ENCODE measurements at regions not wholly inside any gene's neighbourhood (a gene's known extent, or its start where the extent isn't known, plus 50 kb on each side); places are given as distances from the start of the nearest gene placed in this dataset.

DNA sequence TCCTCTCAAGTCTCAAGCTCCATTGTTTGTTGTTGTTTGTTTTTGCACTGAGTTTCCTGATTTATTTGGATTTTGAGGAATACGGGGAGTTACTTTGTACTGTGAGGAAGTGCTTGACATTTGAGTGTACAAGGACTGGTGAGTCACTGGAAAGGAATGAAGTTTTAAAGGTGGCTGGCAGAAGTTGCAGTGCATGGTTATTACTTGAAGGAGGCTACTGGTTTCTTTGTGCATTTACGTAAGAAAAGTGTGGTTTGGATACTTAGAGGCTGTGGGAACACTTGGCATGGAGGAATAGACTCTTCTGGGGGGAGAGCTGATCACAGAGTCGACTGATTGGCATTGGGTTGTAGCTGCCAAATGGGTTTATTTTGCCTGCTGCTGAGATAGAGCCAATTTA is 919.0 kb downstream of the TAF11L14 start:
- Histone ChIP-seq H4K5ac (ENCODE audit: low read depth, low read length) (no peak overlapping the region), H3K27me3 (ENCODE audit: control insufficient read depth, insufficient read depth, low read length) (no peaks in the 10 kb centered on the region), H4K20me1 (ENCODE audit: insufficient read depth, low read length) (no peaks in the 10 kb centered on the region), H3K9ac (ENCODE audit: low read depth, low read length) (no peak overlapping the region), H3K9me1 (ENCODE audit: insufficient read depth, low read length) (no peaks in the 10 kb centered on the region), H3K4me1 (ENCODE audit: control insufficient read depth, insufficient read depth, low read length) (no peaks in the 10 kb centered on the region), H2AK9ac (replicated peaks; ENCODE audit: low read depth, low read length, poor library complexity) (no peak overlapping the region), H2AK5ac (ENCODE audit: low read depth, low read length) (no peak overlapping the region), H3K4ac (ENCODE audit: low read depth, low read length) (no peak overlapping the region), H4K8ac (ENCODE audit: low read depth in 2 of 2, low read length in 2 of 2) (no peak overlapping the region), H2BK120ac (ENCODE audit: low read depth, low read length) (no peak overlapping the region), H2BK20ac (ENCODE audit: low read depth, low read length) (no peak overlapping the region), H3K4me3 (ENCODE audit: insufficient read depth, low read depth, low read length) (no peak overlapping the region), H3K36me3 (ENCODE audit: control insufficient read depth, insufficient read depth, low read length) (no peaks in the 10 kb centered on the region), H3K27ac (ENCODE audit: insufficient read depth, low read length) (no peak overlapping the region), H3K4me2 (ENCODE audit: low read depth, low read length) (no peak overlapping the region), H2BK15ac (ENCODE audit: low read depth, low read length) (no peak overlapping the region), H4K91ac (ENCODE audit: insufficient read depth, low read depth, low read length) (no peak overlapping the region), H3K79me1 (ENCODE audit: low read depth in 1 of 2, low read length in 2 of 2) (no peaks in the 10 kb centered on the region), H3K23ac (ENCODE audit: low read depth, low read length) (no peak overlapping the region), H3K56ac (ENCODE audit: extremely low read depth, insufficient read depth, low read length) (no peak overlapping the region), H3K9me3 (ENCODE audit: control insufficient read depth, insufficient read depth, low read length) (peaks cover 11% of the 10 kb centered on the region; the same call in 1 of the 2 replicates), H3K18ac (ENCODE audit: low read depth, low read length) (no peak overlapping the region), H3K14ac (replicated peaks; ENCODE audit: low read depth, low read length) (no peak overlapping the region), H2AFZ (replicated peaks; ENCODE audit: low read length, poor library complexity) (no peak overlapping the region), H2BK5ac (ENCODE audit: low read depth, low read length, poor library complexity, severe bottlenecking) (no peak overlapping the region)
- BruUV-seq (replicated peaks) = no TSS peak
- in situ Hi-C loops (cut with MboI; ENCODE audit: low sequenced_read_pairs) = no loop called here
- POLR2A ChIA-PET (ENCODE audit: unreplicated experiment) = no interaction called here
- intact Hi-C loops (cut with micrococcal nuclease) = no loop called here
- ATAC-seq (ENCODE audit: low read depth) (no peak), DNase-seq (no peak)
- no peak for TF ChIP-seq CHD1 (IDR thresholded peaks at IDR 0.05; ENCODE audit: low read depth, low read length)
- TF ChIP-seq, protein P1, sequence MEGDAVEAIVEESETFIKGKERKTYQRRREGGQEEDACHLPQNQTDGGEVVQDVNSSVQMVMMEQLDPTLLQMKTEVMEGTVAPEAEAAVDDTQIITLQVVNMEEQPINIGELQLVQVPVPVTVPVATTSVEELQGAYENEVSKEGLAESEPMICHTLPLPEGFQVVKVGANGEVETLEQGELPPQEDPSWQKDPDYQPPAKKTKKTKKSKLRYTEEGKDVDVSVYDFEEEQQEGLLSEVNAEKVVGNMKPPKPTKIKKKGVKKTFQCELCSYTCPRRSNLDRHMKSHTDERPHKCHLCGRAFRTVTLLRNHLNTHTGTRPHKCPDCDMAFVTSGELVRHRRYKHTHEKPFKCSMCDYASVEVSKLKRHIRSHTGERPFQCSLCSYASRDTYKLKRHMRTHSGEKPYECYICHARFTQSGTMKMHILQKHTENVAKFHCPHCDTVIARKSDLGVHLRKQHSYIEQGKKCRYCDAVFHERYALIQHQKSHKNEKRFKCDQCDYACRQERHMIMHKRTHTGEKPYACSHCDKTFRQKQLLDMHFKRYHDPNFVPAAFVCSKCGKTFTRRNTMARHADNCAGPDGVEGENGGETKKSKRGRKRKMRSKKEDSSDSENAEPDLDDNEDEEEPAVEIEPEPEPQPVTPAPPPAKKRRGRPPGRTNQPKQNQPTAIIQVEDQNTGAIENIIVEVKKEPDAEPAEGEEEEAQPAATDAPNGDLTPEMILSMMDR (conservative IDR thresholded peaks at IDR 0.05; ENCODE audit: low read depth, low read length) = no peak
- TF ChIP-seq POLR2A (IDR thresholded peaks at IDR 0.05; ENCODE audit: low read depth, low read length) = no peak
- no peak for TF ChIP-seq NFE2L2 (IDR thresholded peaks at IDR 0.05; ENCODE audit: low read depth, low read length)
- CTCF ChIA-PET = no interaction called here
- dilution Hi-C loops (cut with HindIII; ENCODE audit: low sequenced_read_pairs, unreplicated experiment) = no loop called here
- no CpG with 5 or more reads among the region's 3 CpGs for WGBS, 2 experiments (ENCODE audit: extremely low coverage in 2 of 2, insufficient read length in 1 of 2)

All from IMR-90 (cell line).